Caco-2 (cell line): ENCODE measurements at regions not wholly inside any gene's neighbourhood (a gene's known extent, or its start where the extent isn't known, plus 50 kb on each side); places are given as distances from the start of the nearest gene placed in this dataset.

Experiments
- BruUV-seq: library from RNA; stranded (reverse); fragments of 400-500 nt; replicated peaks from 2 replicates; lab custom pipeline; 2021; lab: Mats Ljungman, UMichigan
- CTCF ChIA-PET: fragments of 300-600 bp; sonication (Branson Sonifier 250); formaldehyde crosslinking; loops from one replicate; lab custom pipeline; 2022; ENCODE audit warnings: antibody characterized with exemption; lab: Charles Lee
- POLR2A ChIA-PET: fragments of 300-600 bp; sonication (Branson Sonifier 250); formaldehyde crosslinking; loops from one replicate; lab custom pipeline; 2022; ENCODE audit warnings: antibody characterized with exemption; lab: Charles Lee
- DNase-seq, 2 experiments: peaks; one replicate each; pipeline versions ENCODE4 v3.0.0 to v3.0.0-alpha.2; 2020 to 2022
- H3K27me3 ChIP-seq: replicated peaks from 2 replicates; pipeline ENCODE4 v1.6.0; 2011; ENCODE audit warnings: low read length; ENCODE audit not compliant: control insufficient read depth, insufficient read depth
- H3K36me3 ChIP-seq: 2 replicates; pipeline ENCODE4 v1.5.1; 2011; ENCODE audit warnings: low read length; ENCODE audit not compliant: control insufficient read depth, insufficient read depth
- H3K4me1 ChIP-seq: fragments of 250-450 bp; sonication (Bioruptor Pico); 2 replicates; pipeline ENCODE4 v1.5.1; 2020; ENCODE audit warnings: mild to moderate bottlenecking
- H3K4me3 ChIP-seq: 2 replicates; pipeline ENCODE4 v1.5.1; 2011; ENCODE audit warnings: low read depth, mild to moderate bottlenecking, control low read depth, low read length
- H3K9me3 ChIP-seq: fragments of 250-450 bp; sonication (Bioruptor Pico); 2 replicates; pipeline ENCODE4 v1.5.1; 2020; ENCODE audit warnings: mild to moderate bottlenecking, moderate library complexity
- H3K27ac Mint-ChIP-seq: one replicate; pipeline ENCODE4 v1.8.0; 2022; ENCODE audit warnings: mixed read lengths; ENCODE audit not compliant: unreplicated experiment
- H3K27me3 Mint-ChIP-seq: one replicate; pipeline ENCODE4 v1.8.0; 2022; ENCODE audit warnings: mixed read lengths; ENCODE audit not compliant: insufficient read depth, unreplicated experiment
- H3K36me3 Mint-ChIP-seq: one replicate; pipeline ENCODE4 v1.8.0; 2022; ENCODE audit warnings: mild to moderate bottlenecking, mixed read lengths; ENCODE audit not compliant: insufficient read depth, unreplicated experiment
- H3K4me1 Mint-ChIP-seq: one replicate; pipeline ENCODE4 v1.8.0; 2022; ENCODE audit warnings: low read depth, mixed read lengths; ENCODE audit not compliant: unreplicated experiment
- H3K4me3 Mint-ChIP-seq: one replicate; pipeline ENCODE4 v1.8.0; 2022; ENCODE audit warnings: mild to moderate bottlenecking, moderate library complexity, mixed read lengths; ENCODE audit not compliant: unreplicated experiment
- H3K9me3 Mint-ChIP-seq: one replicate; pipeline ENCODE4 v1.8.0; 2022; ENCODE audit warnings: mixed read lengths; ENCODE audit not compliant: unreplicated experiment
- CTCF ChIP-seq, 2 experiments: fragments of 200-600 bp in 1 of 2; IDR thresholded peaks; 1 replicate in 1 of 2; 2 replicates in 1 of 2; pipeline versions ENCODE4 v1.5.1 to v1.8.0; 2011 to 2022; ENCODE audit warnings: antibody characterized with exemption in 1 of 2, control low read depth in 1 of 2, inconsistent platforms in 1 of 2, low read depth in 1 of 2, low read length in 1 of 2, mild to moderate bottlenecking in 1 of 2, moderate library complexity in 1 of 2; ENCODE audit not compliant: insufficient read depth in 1 of 2, severe bottlenecking in 1 of 2, unreplicated experiment in 1 of 2
- intact Hi-C: fragments of 100-400 bp; cut with micrococcal nuclease; formaldehyde crosslinking; loops from one replicate; pipeline ENCODE4 v1.10.0; 2022; ENCODE audit not compliant: unreplicated experiment

- Histone ChIP-seq H3K4me1 (no peaks in the 10 kb centered on the region), H3K9me3 (no peaks in the 10 kb centered on the region), H3K4me3 (no peak overlapping the region), H3K36me3 (no peaks in the 10 kb centered on the region), H3K27me3 (no peaks in the 10 kb centered on the region)
- ChIA-PET POLR2A (no interaction called here), CTCF (no interaction called here)
- no peaks in the 10 kb centered on the region for H3K9me3 Mint-ChIP-seq
- intact Hi-C loops: no loop called here
- H3K4me3 Mint-ChIP-seq: no peak overlapping the region
- H3K27ac Mint-ChIP-seq: no peak overlapping the region
- no TSS peak for BruUV-seq
- no peak for TF ChIP-seq CTCF (IDR thresholded peaks at IDR 0.05; ENCODE audit: insufficient read depth in 1 of 2, low read depth in 1 of 2, low read length in 1 of 2, severe bottlenecking in 1 of 2, unreplicated experiment in 1 of 2)
- peaks cover 2% of the 10 kb centered on the region for H3K27me3 Mint-ChIP-seq
- no peak for DNase-seq
- no peaks in the 10 kb centered on the region for H3K36me3 Mint-ChIP-seq
- no peaks in the 10 kb centered on the region for H3K4me1 Mint-ChIP-seq
These were observed 275.9 kb downstream of the RNF144B start for GRCh38 chr6:18663011-18663410.

- CTCF ChIA-PET: interaction anchor here (0.7 kb wide), 1 partner anchor 185 kb away, joined by 3 read pairs; no protein-coding TSS in a partner anchor
- Mint-ChIP-seq H3K27me3 (peaks cover 1% of the 10 kb centered on the region), H3K9me3 (no peaks in the 10 kb centered on the region), H3K4me3 (no peak overlapping the region), H3K36me3 (no peaks in the 10 kb centered on the region), H3K4me1 (no peaks in the 10 kb centered on the region), H3K27ac (no peak overlapping the region)
- no peaks in the 10 kb centered on the region for H3K36me3 ChIP-seq
- no peaks in the 10 kb centered on the region for H3K9me3 ChIP-seq
- POLR2A ChIA-PET: no interaction called here
- no peak overlapping the region for H3K4me3 ChIP-seq
- no peaks in the 10 kb centered on the region for H3K27me3 ChIP-seq
- no peak for TF ChIP-seq CTCF (IDR thresholded peaks at IDR 0.05; ENCODE audit: insufficient read depth in 1 of 2, low read depth in 1 of 2, low read length in 1 of 2, severe bottlenecking in 1 of 2, unreplicated experiment in 1 of 2)
- no peaks in the 10 kb centered on the region for H3K4me1 ChIP-seq
- intact Hi-C loops: no loop called here
- BruUV-seq: no TSS peak
- no peak for DNase-seq
These were observed 277.3 kb downstream of the RNF144B start for GRCh38 chr6:18664401-18664800.

- Mint-ChIP-seq H3K36me3 (no peaks in the 10 kb centered on the region), H3K4me1 (no peaks in the 10 kb centered on the region), H3K27me3 (no peaks in the 10 kb centered on the region), H3K4me3 (no peak overlapping the region), H3K27ac (no peak overlapping the region), H3K9me3 (no peaks in the 10 kb centered on the region)
- Histone ChIP-seq H3K9me3 (no peaks in the 10 kb centered on the region), H3K4me3 (no peak overlapping the region), H3K36me3 (no peaks in the 10 kb centered on the region), H3K4me1 (no peaks in the 10 kb centered on the region), H3K27me3 (no peaks in the 10 kb centered on the region)
- DNase-seq: no peak
- TF ChIP-seq CTCF (IDR thresholded peaks at IDR 0.05; ENCODE audit: insufficient read depth in 1 of 2, low read depth in 1 of 2, low read length in 1 of 2, severe bottlenecking in 1 of 2, unreplicated experiment in 1 of 2): no peak
- no TSS peak for BruUV-seq
- ChIA-PET CTCF (no interaction called here), POLR2A (no interaction called here)
- intact Hi-C loops: no loop called here
These were observed 280.5 kb downstream of the RNF144B start for GRCh38 chr6:18667612-18668011.
